HG03521 (cell line): ENCODE measurements at regions not wholly inside any gene's neighbourhood (a gene's known extent, or its start where the extent isn't known, plus 50 kb on each side); places are given as distances from the start of the nearest gene placed in this dataset.

Experiments used
- ATAC-seq: cut with Tn5 transposase; IDR thresholded peaks from one replicate; pipeline ENCODE4 v1.9.1; 2021; ENCODE audit warnings: mild to moderate bottlenecking, moderate library complexity; ENCODE audit not compliant: unreplicated experiment

- ATAC-seq = no peak
These were observed 127.4 kb upstream of the RPS6KA2 start for GRCh38 chr6:166754218-166755030.

- no peak for ATAC-seq
These were observed 126.1 kb upstream of the RPS6KA2 start for GRCh38 chr6:166752928-166753721.

DNA sequence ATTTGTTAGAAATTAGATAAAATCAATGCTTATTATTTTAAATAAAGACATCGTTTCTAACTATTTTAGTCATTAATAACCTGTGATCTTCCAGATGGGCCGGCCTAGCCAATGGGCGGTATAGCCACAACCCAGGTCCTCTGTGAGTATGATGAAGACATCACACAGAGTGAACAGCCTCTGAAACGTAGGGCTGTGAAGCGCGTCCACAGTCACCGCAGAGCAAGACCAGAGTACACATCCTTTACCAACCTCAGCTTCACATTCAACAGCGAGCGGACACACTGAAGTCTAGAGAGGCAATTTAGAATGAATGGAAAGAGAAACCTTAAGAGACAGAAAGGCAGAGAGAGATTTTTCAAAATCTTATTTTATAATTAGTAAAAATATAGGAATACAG is 125.0 kb upstream of the RPS6KA2 start:
- ATAC-seq = peak; percentile 95

DNA sequence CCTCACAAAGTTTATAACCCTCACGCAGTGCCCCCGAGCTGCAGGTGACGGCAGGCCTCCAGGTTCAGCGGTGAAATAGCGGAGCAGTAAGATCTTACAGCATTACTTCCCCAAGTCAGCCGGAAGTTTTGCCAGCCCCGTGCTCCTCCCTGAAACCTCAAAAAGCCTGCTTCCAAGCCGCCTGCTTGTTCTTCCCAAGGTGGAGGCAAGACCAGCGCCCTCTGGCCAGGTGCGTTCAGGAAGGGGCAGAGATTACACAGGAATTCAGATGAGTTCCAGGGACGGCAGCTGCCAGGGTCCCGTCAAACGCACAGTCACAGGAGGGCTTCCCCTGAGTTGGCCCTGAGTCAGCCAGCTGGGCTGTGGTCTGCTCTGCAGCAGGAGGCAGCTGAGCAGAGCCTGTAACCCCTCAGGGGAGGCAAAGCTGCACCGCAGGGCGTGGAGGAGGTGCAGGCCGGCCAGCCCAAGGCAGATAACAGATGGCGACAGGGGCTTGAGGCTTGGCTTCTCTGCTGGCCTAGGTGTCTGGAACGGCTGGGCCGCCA is 124.1 kb upstream of the RPS6KA2 start:
- peak; percentile 36 for ATAC-seq

GRCh38 chr6:166750108-166750793 is 123.2 kb upstream of the RPS6KA2 start:
- no peak for ATAC-seq

- no peak for ATAC-seq
These were observed 122.6 kb upstream of the RPS6KA2 start for GRCh38 chr6:166749666-166750065.

GRCh38 chr6:166747644-166748595 is 120.9 kb upstream of the RPS6KA2 start:
- ATAC-seq = no peak

DNA sequence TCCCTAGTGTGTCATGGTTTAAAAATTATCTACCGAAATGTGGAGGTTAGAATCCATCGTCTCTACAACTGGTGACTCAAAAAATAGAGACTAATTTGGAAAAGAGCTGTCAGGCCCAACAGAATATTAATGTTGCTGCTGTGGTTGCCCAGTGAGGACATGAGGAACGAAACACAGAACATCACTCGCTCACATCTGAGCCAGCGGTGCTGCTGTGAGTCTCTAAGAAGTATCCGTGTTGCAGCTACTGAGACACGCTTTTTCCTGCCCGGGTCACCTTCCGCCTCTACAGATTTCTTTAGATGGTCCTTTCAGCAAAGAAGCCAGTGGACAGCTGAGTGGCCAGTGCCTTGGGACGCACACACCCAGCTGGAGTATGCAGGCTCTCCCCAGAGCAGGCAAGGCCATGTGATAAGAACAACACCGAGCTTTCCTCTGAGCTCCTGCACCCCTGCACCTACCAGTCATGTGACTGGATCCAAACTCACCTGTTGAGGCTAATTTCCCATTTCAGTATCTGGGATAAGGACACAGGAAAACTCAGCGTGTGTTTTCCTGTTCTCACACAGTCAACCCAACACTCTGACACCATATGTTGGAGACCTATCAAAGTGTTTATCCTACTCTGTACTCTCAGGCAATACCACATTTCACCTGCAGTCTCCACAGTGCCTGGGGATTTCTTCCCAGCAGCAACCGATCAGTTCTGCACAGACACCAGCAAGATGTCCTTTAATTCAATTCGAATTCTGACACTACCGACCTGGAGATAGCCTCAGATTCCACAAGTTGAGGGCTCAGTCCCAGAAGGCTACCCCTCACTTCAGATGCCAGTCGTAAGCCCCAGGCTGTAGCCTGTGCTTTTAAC is 119.0 kb upstream of the RPS6KA2 start:
- ATAC-seq = no peak

GRCh38 chr6:166744223-166745134 is 117.4 kb upstream of the RPS6KA2 start:
- ATAC-seq = no peak

DNA sequence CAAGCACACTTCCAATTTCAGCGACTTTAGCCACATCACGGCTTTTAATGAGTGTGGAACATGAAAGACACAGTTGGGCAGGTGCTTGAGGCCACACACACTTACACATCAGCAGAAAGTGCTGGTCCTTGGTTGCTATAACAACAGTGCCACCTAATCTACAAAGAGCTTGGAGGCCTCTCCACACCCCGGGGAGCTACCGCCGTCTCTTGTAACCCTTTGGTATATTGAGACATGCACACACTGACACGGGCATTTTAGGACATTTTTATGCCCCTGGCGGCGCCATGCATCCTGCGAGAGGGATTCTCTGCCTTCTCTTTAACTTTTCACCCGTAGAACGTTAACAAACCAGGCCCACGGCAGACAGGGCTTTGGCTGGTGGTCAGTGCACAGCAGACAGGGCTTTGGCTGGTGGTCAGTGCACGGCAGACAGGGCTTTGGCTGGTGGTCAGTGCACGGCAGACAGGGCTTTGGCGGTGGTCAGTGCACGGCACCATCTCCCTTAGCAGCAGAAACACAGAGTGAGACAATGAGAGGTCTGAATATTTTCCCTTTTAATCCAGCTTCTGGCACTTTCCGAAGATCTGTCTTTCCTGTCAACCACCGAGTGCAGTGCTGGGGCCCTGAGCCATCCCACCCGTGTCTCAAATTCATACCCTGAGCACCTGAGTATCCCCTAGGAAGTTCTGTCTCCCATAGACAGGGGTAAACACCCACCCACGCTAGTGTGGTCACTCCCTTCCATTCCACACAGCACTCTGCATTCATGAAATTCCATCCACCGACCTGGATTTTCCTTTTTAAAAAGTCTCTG is 116.6 kb upstream of the RPS6KA2 start:
- ATAC-seq = no peak

DNA sequence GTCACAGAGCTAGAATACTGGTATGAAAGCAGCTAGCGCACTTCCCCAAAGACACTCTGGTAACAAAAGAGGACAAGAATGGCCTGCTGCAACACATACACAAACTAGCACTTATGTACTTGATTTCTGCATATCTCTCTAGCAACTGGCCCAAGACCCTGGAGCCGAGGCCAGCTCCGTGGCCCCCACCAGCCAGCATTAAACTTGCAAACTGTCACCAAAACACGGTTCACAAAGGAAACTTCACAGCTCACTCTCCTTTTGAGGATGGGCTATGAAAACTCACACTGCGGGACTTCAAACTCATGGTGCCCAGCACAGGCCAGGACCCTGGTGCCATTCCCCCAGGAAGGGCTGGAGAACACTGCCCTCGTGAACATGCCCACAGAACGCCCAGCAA is 115.9 kb upstream of the RPS6KA2 start:
- no peak for ATAC-seq

DNA sequence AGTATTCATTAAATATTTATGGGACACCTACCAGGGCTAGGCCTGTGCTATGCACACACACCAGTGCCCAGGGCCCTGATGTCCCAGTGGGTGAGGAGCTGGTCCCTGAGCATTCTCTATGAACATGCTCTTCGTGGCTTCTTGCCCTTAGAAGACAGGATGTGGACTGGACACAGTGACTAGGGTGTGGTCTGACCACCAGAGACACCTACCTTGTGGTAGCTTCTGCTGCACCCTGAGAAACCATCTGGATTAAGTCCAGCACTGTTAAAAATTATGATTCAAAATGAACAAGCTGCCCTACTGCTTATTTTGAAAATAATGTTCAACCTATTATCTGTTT is 112.9 kb upstream of the RPS6KA2 start:
- ATAC-seq = no peak

GRCh38 chr6:166739117-166739975 is 112.3 kb upstream of the RPS6KA2 start:
- ATAC-seq = no peak

GRCh38 chr6:166738386-166739116 is 111.5 kb upstream of the RPS6KA2 start:
- ATAC-seq = no peak

- ATAC-seq = no peak
These were observed 110.2 kb upstream of the RPS6KA2 start for GRCh38 chr6:166737261-166737660.

GRCh38 chr6:166736634-166737033 is 109.6 kb upstream of the RPS6KA2 start:
- ATAC-seq = no peak
